ENCODE measurements at regions not wholly inside any gene's neighbourhood (a gene's known extent, or its start where the extent isn't known, plus 50 kb on each side); places are given as distances from the start of the nearest gene placed in this dataset.
"Not testable (repeated sequence)": the region's sequence is repeated elsewhere in the genome, so short reads cannot be mapped to it uniquely, and the experiment has no call there.

DNA sequence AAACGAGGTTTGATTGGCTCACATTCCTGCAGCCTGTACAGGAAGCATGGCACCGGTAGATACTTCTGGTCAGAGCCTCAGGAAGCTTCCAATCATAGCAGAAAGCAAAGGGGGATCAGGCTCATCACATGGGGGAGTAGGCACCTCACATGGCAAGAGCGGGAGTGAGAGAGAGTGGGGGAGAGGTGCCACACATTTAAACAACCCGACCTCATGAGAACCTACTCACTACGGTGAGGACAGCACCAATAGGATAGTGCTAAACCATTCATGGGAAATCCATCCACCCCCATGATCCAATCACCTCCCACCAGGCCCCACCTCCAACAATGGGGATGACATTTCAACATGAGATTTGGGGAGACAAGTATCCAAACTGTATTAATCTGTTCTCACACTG is 105.8 kb downstream of the SOCS6 start:
- H3K9ac ChIP-seq (ENCODE audit: low read length in 3 of 3): no peak overlapping the region
- DNase-seq (no peak), FAIRE-seq (no peak)
- intact Hi-C loops (cut with DNase I): no loop called here
- H3K27ac ChIP-seq (ENCODE audit: low read depth in 2 of 2, low read length in 2 of 2): no peak overlapping the region
- no peaks in the 10 kb centered on the region for H3K9me3 ChIP-seq (ENCODE audit: control insufficient read depth in 2 of 3, insufficient read depth in 1 of 3, low read length in 3 of 3)
- H3K36me3 ChIP-seq (ENCODE audit: control insufficient read depth in 2 of 3, insufficient read depth in 3 of 3, low read length in 3 of 3): no peaks in the 10 kb centered on the region
- H3K4me3 ChIP-seq (ENCODE audit: low read length in 3 of 3): no peak overlapping the region
- TF ChIP-seq, protein P1, sequence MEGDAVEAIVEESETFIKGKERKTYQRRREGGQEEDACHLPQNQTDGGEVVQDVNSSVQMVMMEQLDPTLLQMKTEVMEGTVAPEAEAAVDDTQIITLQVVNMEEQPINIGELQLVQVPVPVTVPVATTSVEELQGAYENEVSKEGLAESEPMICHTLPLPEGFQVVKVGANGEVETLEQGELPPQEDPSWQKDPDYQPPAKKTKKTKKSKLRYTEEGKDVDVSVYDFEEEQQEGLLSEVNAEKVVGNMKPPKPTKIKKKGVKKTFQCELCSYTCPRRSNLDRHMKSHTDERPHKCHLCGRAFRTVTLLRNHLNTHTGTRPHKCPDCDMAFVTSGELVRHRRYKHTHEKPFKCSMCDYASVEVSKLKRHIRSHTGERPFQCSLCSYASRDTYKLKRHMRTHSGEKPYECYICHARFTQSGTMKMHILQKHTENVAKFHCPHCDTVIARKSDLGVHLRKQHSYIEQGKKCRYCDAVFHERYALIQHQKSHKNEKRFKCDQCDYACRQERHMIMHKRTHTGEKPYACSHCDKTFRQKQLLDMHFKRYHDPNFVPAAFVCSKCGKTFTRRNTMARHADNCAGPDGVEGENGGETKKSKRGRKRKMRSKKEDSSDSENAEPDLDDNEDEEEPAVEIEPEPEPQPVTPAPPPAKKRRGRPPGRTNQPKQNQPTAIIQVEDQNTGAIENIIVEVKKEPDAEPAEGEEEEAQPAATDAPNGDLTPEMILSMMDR (IDR thresholded peaks at IDR 0.05; ENCODE audit: borderline replicate concordance, extremely low read depth, insufficient read depth): no peak
- no peaks in the 10 kb centered on the region for H3K4me1 ChIP-seq (ENCODE audit: control insufficient read depth in 2 of 3, insufficient read depth in 2 of 3, low read depth in 1 of 3, low read length in 3 of 3)
- H3K27me3 ChIP-seq (ENCODE audit: control insufficient read depth, insufficient read depth, low read length): no peaks in the 10 kb centered on the region

DNA sequence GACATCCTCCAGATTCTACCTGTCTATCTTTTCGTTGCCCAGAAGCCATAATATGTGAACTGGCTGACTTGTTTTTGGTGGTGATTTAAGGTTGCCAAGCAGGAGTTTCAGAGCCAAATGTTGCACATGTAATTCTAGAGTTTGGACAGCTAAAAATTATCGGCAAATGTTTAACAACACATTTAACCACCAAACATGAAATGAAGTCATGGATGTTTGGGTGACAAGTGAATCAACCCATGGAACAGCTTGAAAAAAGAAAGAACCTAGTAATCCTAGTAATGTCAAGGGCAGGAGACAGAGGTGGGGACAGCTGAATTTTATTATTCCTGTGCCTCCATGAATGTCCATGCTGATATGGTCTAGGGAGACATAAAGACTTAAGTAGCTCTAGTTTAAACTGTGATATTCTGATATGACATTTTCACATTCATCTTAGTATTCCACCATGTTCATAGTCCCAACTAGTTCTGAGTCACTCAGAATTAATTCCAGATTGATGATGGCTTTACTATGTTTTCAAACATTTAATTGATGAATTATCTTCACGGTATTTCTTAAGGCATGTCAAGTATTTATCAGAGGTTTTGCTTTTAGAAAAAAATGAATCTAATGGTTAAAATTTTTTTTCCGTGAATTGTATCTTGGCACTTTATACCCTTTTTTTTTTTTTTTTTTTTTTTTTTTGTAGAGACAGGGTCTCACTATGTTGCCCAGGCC is 101.7 kb downstream of the SOCS6 start:
- no peak overlapping the region for H3K27ac ChIP-seq (ENCODE audit: low read depth in 2 of 2, low read length in 2 of 2)
- no peaks in the 10 kb centered on the region for H3K4me1 ChIP-seq (ENCODE audit: control insufficient read depth in 2 of 3, insufficient read depth in 2 of 3, low read depth in 1 of 3, low read length in 3 of 3)
- no peaks in the 10 kb centered on the region for H3K36me3 ChIP-seq (ENCODE audit: control insufficient read depth in 2 of 3, insufficient read depth in 3 of 3, low read length in 3 of 3)
- DNase-seq (no peak), FAIRE-seq (no peak)
- intact Hi-C loops (cut with DNase I): no loop called here
- H3K27me3 ChIP-seq (ENCODE audit: control insufficient read depth, insufficient read depth, low read length): no peaks in the 10 kb centered on the region
- TF ChIP-seq, protein P1 (IDR thresholded peaks at IDR 0.05; ENCODE audit: borderline replicate concordance, extremely low read depth, insufficient read depth): no peak
- no peaks in the 10 kb centered on the region for H3K9me3 ChIP-seq (ENCODE audit: control insufficient read depth in 2 of 3, insufficient read depth in 1 of 3, low read length in 3 of 3)
- H3K4me3 ChIP-seq (ENCODE audit: low read length in 3 of 3): no peak overlapping the region
- no peak overlapping the region for H3K9ac ChIP-seq (ENCODE audit: low read length in 3 of 3)

DNA sequence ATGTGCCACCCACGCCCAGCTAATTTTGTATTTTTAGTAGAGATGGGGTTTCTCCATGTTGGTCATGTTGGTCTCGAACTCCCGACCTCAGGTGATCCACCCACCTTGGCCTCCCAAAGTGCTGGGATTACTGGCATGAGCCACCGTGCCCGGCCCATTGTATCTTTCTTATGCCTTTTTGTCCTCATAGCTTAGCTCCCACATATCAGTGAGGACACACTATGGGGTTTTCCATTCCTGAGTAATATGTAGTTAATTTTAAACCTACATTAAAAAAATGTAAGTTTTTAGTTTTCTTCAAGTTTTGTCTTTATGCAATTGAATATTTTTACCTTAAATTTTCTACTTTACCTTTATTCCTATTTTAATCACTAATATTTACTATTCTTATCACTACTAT is 100.2 kb downstream of the SOCS6 start:
- FAIRE-seq; H3K9me3 ChIP-seq (ENCODE audit: control insufficient read depth in 2 of 3, insufficient read depth in 1 of 3, low read length in 3 of 3); intact Hi-C loops (cut with DNase I); DNase-seq; H3K4me3 ChIP-seq (ENCODE audit: low read length in 3 of 3); H3K9ac ChIP-seq (ENCODE audit: low read length in 3 of 3); H3K27ac ChIP-seq (ENCODE audit: low read depth in 2 of 2, low read length in 2 of 2); H3K36me3 ChIP-seq (ENCODE audit: control insufficient read depth in 2 of 3, insufficient read depth in 3 of 3, low read length in 3 of 3); H3K4me1 ChIP-seq (ENCODE audit: control insufficient read depth in 2 of 3, insufficient read depth in 2 of 3, low read depth in 1 of 3, low read length in 3 of 3); H3K27me3 ChIP-seq (ENCODE audit: control insufficient read depth, insufficient read depth, low read length): not testable (repeated sequence)

DNA sequence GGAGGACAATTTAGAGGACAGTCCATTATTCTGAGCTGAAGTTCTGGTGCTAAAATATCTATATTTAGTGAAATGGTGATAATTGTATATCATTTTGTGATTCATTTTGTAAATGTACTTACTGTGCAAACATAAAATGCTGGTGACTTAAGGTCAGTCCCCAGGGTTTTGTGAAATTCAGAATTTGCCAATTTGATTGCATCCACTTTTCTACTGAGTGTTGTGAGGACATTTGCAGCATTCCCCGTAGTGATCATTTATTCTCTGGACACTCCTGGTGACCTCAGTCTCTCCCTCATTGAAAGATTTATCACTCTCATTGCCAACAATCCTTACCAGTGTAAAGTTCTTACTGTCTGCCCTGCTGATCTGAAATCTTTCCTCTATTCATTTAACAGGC is 98.2 kb downstream of the SOCS6 start:
- Histone ChIP-seq H3K36me3 (ENCODE audit: control insufficient read depth in 2 of 3, insufficient read depth in 3 of 3, low read length in 3 of 3) (no peaks in the 10 kb centered on the region), H3K27me3 (ENCODE audit: control insufficient read depth, insufficient read depth, low read length) (no peaks in the 10 kb centered on the region), H3K4me1 (ENCODE audit: control insufficient read depth in 2 of 3, insufficient read depth in 2 of 3, low read depth in 1 of 3, low read length in 3 of 3) (no peaks in the 10 kb centered on the region), H3K4me3 (ENCODE audit: low read length in 3 of 3) (no peak overlapping the region), H3K27ac (ENCODE audit: low read depth in 2 of 2, low read length in 2 of 2) (no peak overlapping the region), H3K9me3 (ENCODE audit: control insufficient read depth in 2 of 3, insufficient read depth in 1 of 3, low read length in 3 of 3) (no peaks in the 10 kb centered on the region), H3K9ac (ENCODE audit: low read length in 3 of 3) (no peak overlapping the region)
- TF ChIP-seq, protein P1 (IDR thresholded peaks at IDR 0.05; ENCODE audit: borderline replicate concordance, extremely low read depth, insufficient read depth): no peak
- DNase-seq: no peak
- intact Hi-C loops (cut with DNase I): no loop called here
- FAIRE-seq: no peak
